GM23338 (cell line): ENCODE measurements at regions not wholly inside any gene's neighbourhood (a gene's known extent, or its start where the extent isn't known, plus 50 kb on each side); places are given as distances from the start of the nearest gene placed in this dataset.

Experiments
- ATAC-seq: fragments of 200-7000 bp; cut with Tn5 transposase; 3 replicates; pipeline ENCODE4 v1.9.1; 2020
- DNase-seq: peaks from one replicate; pipeline ENCODE4 v3.0.0-alpha.2; 2015; ENCODE audit warnings: low spot score
- H2AFZ ChIP-seq: fragments of 200-600 bp; sonication (generic); 2 replicates; pipeline ENCODE4 v1.8.0; 2016; ENCODE audit warnings: antibody characterized with exemption, mild to moderate bottlenecking, moderate library complexity
- H3F3A ChIP-seq: fragments of 200-600 bp; sonication (generic); replicated peaks from 2 replicates; pipeline ENCODE4 v1.8.0; 2017; ENCODE audit warnings: antibody characterized with exemption, mixed run types, low read depth
- H3K27ac ChIP-seq: fragments of 200-600 bp; sonication (generic); 2 replicates; pipeline ENCODE4 v1.6.1; 2016; ENCODE audit warnings: low read depth
- H3K27me3 ChIP-seq: fragments of 200-600 bp; sonication (generic); 2 replicates; pipeline ENCODE4 v1.8.0; 2016; ENCODE audit warnings: mild to moderate bottlenecking, mixed run types, moderate library complexity; ENCODE audit not compliant: insufficient read depth
- H3K36me3 ChIP-seq: fragments of 200-600 bp; sonication (generic); 2 replicates; pipeline ENCODE4 v1.8.0; 2016; ENCODE audit warnings: mild to moderate bottlenecking; ENCODE audit not compliant: insufficient read depth
- H3K4me1 ChIP-seq: fragments of 200-600 bp; sonication (generic); 2 replicates; pipeline ENCODE4 v1.8.0; 2016; ENCODE audit warnings: mild to moderate bottlenecking, moderate library complexity; ENCODE audit not compliant: insufficient read depth
- H3K4me2 ChIP-seq: fragments of 200-600 bp; sonication (generic); 2 replicates; pipeline ENCODE4 v1.7.1; 2017; ENCODE audit warnings: mixed run types
- H3K4me3 ChIP-seq: fragments of 200-600 bp; sonication (generic); 2 replicates; pipeline ENCODE4 v1.6.1; 2016; ENCODE audit warnings: mixed run types
- H3K79me2 ChIP-seq: fragments of 200-600 bp; sonication (generic); replicated peaks from 2 replicates; pipeline ENCODE4 v1.8.0; 2017; ENCODE audit warnings: mild to moderate bottlenecking; ENCODE audit not compliant: insufficient read depth
- H3K9me2 ChIP-seq: fragments of 200-600 bp; sonication (generic); 2 replicates; pipeline ENCODE4 v1.8.0; 2017; ENCODE audit not compliant: insufficient read depth
- H4K20me1 ChIP-seq: fragments of 200-600 bp; sonication (generic); replicated peaks from 2 replicates; pipeline ENCODE4 v1.8.0; 2017; ENCODE audit warnings: mild to moderate bottlenecking; ENCODE audit not compliant: insufficient read depth
- H3K27ac Mint-ChIP-seq: 2 replicates; pipeline ENCODE4 v1.8.0; 2020; ENCODE audit warnings: inconsistent platforms, mild to moderate bottlenecking, moderate library complexity, mixed read lengths
- H3K27me3 Mint-ChIP-seq: 3 replicates; pipeline ENCODE4 v1.8.0; 2022; ENCODE audit warnings: low read depth, mild to moderate bottlenecking, moderate library complexity, mixed read lengths, inconsistent platforms; ENCODE audit not compliant: insufficient read depth, poor library complexity
- H3K36me3 Mint-ChIP-seq: 3 replicates; pipeline ENCODE4 v1.8.0; 2021; ENCODE audit warnings: low read depth, mild to moderate bottlenecking, inconsistent platforms, moderate library complexity, mixed read lengths
- H3K4me1 Mint-ChIP-seq: 3 replicates; pipeline ENCODE4 v1.8.0; 2020; ENCODE audit warnings: mild to moderate bottlenecking, inconsistent platforms, mixed read lengths
- H3K4me3 Mint-ChIP-seq: 3 replicates; pipeline ENCODE4 v1.8.0; 2021; ENCODE audit warnings: moderate library complexity, mild to moderate bottlenecking, inconsistent platforms, mixed read lengths
- H3K9me3 Mint-ChIP-seq: 3 replicates; pipeline ENCODE4 v1.8.0; 2020; ENCODE audit warnings: moderate library complexity, mild to moderate bottlenecking, inconsistent platforms, mixed read lengths
- JUNB ChIP-seq: IDR thresholded peaks from one replicate; pipeline ENCODE4 v1.6.1; 2016; ENCODE audit warnings: antibody characterized with exemption; ENCODE audit not compliant: unreplicated experiment
- POLR2AphosphoS5 ChIP-seq: IDR thresholded peaks from 2 replicates; pipeline ENCODE4 v1.6.1; 2016; ENCODE audit warnings: antibody characterized with exemption, low read depth
- STAT1 ChIP-seq: IDR thresholded peaks from one replicate; pipeline ENCODE4 v1.6.1; 2016; ENCODE audit warnings: antibody characterized with exemption; ENCODE audit not compliant: unreplicated experiment
- ZNF114 ChIP-seq: fragments of 250-450 bp; sonication (Bioruptor Pico); IDR thresholded peaks from 2 replicates; pipeline ENCODE4 v1.5.0; 2020; ENCODE audit warnings: mild to moderate bottlenecking, moderate library complexity
- ZNF331 ChIP-seq: fragments of 250-450 bp; sonication (Bioruptor Pico); IDR thresholded peaks from 2 replicates; pipeline ENCODE4 v1.5.0; 2020; ENCODE audit warnings: low read depth, mild to moderate bottlenecking, moderate library complexity
- TF ChIP-seq, protein P1 (sequence below): IDR thresholded peaks from one replicate; pipeline ENCODE4 v1.6.1; 2018; ENCODE audit warnings: antibody characterized with exemption; ENCODE audit not compliant: unreplicated experiment
- TF ChIP-seq, protein P2 (sequence below), 2 experiments: fragments of 200-600 bp in 1 of 2; sonication (generic) in 1 of 2; conservative IDR thresholded peaks; 2 replicates each; pipeline versions ENCODE4 v1.5.1 to v1.6.1; 2016 to 2017; ENCODE audit warnings: antibody characterized with exemption in 2 of 2, low read depth in 2 of 2, mild to moderate bottlenecking in 2 of 2, moderate library complexity in 1 of 2
- TF ChIP-seq, protein P3 (sequence below): IDR thresholded peaks from 2 replicates; pipeline ENCODE4 v1.6.1; 2016; ENCODE audit warnings: antibody characterized with exemption
- TF ChIP-seq, protein P4 (sequence below): fragments of 250-450 bp; sonication (Bioruptor Pico); IDR thresholded peaks from 2 replicates; pipeline ENCODE4 v1.5.0; 2020; ENCODE audit warnings: mild to moderate bottlenecking, moderate library complexity

DNA sequence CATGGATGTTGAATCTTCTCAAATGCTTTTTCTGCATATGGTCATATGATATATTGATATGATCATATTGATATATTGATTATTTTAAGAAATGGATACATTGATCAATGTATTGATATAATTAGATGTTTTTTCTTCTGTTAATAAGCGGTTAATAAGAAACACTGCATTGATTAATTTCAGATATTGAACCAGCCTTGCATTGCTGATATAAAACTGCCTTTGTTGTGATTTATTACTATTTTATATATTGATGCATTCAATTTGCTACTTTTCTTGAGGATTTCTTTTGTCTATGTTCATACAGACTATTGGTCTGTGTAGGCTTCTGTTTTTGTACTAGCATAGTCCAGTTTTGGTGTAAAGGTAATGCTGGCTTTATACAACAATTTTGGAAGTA lies 79.7 kb upstream of the ELN start (continued):
- TF ChIP-seq, protein P1, sequence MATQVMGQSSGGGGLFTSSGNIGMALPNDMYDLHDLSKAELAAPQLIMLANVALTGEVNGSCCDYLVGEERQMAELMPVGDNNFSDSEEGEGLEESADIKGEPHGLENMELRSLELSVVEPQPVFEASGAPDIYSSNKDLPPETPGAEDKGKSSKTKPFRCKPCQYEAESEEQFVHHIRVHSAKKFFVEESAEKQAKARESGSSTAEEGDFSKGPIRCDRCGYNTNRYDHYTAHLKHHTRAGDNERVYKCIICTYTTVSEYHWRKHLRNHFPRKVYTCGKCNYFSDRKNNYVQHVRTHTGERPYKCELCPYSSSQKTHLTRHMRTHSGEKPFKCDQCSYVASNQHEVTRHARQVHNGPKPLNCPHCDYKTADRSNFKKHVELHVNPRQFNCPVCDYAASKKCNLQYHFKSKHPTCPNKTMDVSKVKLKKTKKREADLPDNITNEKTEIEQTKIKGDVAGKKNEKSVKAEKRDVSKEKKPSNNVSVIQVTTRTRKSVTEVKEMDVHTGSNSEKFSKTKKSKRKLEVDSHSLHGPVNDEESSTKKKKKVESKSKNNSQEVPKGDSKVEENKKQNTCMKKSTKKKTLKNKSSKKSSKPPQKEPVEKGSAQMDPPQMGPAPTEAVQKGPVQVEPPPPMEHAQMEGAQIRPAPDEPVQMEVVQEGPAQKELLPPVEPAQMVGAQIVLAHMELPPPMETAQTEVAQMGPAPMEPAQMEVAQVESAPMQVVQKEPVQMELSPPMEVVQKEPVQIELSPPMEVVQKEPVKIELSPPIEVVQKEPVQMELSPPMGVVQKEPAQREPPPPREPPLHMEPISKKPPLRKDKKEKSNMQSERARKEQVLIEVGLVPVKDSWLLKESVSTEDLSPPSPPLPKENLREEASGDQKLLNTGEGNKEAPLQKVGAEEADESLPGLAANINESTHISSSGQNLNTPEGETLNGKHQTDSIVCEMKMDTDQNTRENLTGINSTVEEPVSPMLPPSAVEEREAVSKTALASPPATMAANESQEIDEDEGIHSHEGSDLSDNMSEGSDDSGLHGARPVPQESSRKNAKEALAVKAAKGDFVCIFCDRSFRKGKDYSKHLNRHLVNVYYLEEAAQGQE, result no peak
- TF ChIP-seq STAT1, result no peak
- TF ChIP-seq ZNF331 (CRISPR knock-in tag), result no peak

DNA sequence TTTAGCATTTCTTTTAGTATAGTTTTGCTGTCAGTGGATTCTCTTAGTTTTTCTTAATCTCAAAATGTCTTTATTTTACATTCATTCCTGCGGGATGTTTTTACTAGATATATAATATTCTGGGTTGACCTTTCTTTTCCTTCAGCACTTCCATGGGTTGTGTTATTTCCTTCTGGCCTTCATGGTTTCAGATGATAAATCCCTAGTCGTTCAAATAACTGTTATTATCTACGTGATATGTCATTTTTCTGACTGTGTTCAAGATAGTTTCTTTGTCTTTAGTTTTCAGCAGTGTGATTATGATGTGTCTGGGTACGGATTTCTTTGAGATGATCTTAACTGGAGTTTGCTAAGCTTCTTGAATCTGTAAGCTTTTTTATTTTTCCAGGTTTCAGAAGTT lies 75.7 kb upstream of the ELN start:
- Mint-ChIP-seq H3K27ac (no peak overlapping the region), H3K9me3 (peaks cover 4% of the 10 kb centered on the region; the same call in 1 of the 3 replicates), H3K4me1 (no peaks in the 10 kb centered on the region), H3K36me3 (no peaks in the 10 kb centered on the region), H3K27me3 (peaks cover 6% of the 10 kb centered on the region), H3K4me3 (no peak overlapping the region)
- H3K4me3 ChIP-seq, result no peak overlapping the region
- no peaks in the 10 kb centered on the region for H3K79me2 ChIP-seq
- ATAC-seq, result no peak
- no peak overlapping the region for H2AFZ ChIP-seq
- H3K27me3 ChIP-seq, result no peaks in the 10 kb centered on the region
- no peak overlapping the region for H3K4me2 ChIP-seq
- no peaks in the 10 kb centered on the region for H4K20me1 ChIP-seq
- H3K9me2 ChIP-seq, result no peaks in the 10 kb centered on the region
- DNase-seq, result no peak
- H3K4me1 ChIP-seq, result no peaks in the 10 kb centered on the region
- H3F3A ChIP-seq, result no peaks in the 10 kb centered on the region
- H3K27ac ChIP-seq, result no peak overlapping the region
- no peaks in the 10 kb centered on the region for H3K36me3 ChIP-seq
- TF ChIP-seq STAT1 (no peak), JUNB (no peak), ZNF331 (CRISPR knock-in tag) (no peak), POLR2AphosphoS5 (no peak), ZNF114 (no peak)
- TF ChIP-seq, protein P2, sequence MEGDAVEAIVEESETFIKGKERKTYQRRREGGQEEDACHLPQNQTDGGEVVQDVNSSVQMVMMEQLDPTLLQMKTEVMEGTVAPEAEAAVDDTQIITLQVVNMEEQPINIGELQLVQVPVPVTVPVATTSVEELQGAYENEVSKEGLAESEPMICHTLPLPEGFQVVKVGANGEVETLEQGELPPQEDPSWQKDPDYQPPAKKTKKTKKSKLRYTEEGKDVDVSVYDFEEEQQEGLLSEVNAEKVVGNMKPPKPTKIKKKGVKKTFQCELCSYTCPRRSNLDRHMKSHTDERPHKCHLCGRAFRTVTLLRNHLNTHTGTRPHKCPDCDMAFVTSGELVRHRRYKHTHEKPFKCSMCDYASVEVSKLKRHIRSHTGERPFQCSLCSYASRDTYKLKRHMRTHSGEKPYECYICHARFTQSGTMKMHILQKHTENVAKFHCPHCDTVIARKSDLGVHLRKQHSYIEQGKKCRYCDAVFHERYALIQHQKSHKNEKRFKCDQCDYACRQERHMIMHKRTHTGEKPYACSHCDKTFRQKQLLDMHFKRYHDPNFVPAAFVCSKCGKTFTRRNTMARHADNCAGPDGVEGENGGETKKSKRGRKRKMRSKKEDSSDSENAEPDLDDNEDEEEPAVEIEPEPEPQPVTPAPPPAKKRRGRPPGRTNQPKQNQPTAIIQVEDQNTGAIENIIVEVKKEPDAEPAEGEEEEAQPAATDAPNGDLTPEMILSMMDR (conservative IDR thresholded peaks at IDR 0.05; ENCODE audit: low read depth in 2 of 2), result no peak
- TF ChIP-seq, protein P3, sequence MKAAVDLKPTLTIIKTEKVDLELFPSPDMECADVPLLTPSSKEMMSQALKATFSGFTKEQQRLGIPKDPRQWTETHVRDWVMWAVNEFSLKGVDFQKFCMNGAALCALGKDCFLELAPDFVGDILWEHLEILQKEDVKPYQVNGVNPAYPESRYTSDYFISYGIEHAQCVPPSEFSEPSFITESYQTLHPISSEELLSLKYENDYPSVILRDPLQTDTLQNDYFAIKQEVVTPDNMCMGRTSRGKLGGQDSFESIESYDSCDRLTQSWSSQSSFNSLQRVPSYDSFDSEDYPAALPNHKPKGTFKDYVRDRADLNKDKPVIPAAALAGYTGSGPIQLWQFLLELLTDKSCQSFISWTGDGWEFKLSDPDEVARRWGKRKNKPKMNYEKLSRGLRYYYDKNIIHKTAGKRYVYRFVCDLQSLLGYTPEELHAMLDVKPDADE, result no peak
- TF ChIP-seq, protein P4, sequence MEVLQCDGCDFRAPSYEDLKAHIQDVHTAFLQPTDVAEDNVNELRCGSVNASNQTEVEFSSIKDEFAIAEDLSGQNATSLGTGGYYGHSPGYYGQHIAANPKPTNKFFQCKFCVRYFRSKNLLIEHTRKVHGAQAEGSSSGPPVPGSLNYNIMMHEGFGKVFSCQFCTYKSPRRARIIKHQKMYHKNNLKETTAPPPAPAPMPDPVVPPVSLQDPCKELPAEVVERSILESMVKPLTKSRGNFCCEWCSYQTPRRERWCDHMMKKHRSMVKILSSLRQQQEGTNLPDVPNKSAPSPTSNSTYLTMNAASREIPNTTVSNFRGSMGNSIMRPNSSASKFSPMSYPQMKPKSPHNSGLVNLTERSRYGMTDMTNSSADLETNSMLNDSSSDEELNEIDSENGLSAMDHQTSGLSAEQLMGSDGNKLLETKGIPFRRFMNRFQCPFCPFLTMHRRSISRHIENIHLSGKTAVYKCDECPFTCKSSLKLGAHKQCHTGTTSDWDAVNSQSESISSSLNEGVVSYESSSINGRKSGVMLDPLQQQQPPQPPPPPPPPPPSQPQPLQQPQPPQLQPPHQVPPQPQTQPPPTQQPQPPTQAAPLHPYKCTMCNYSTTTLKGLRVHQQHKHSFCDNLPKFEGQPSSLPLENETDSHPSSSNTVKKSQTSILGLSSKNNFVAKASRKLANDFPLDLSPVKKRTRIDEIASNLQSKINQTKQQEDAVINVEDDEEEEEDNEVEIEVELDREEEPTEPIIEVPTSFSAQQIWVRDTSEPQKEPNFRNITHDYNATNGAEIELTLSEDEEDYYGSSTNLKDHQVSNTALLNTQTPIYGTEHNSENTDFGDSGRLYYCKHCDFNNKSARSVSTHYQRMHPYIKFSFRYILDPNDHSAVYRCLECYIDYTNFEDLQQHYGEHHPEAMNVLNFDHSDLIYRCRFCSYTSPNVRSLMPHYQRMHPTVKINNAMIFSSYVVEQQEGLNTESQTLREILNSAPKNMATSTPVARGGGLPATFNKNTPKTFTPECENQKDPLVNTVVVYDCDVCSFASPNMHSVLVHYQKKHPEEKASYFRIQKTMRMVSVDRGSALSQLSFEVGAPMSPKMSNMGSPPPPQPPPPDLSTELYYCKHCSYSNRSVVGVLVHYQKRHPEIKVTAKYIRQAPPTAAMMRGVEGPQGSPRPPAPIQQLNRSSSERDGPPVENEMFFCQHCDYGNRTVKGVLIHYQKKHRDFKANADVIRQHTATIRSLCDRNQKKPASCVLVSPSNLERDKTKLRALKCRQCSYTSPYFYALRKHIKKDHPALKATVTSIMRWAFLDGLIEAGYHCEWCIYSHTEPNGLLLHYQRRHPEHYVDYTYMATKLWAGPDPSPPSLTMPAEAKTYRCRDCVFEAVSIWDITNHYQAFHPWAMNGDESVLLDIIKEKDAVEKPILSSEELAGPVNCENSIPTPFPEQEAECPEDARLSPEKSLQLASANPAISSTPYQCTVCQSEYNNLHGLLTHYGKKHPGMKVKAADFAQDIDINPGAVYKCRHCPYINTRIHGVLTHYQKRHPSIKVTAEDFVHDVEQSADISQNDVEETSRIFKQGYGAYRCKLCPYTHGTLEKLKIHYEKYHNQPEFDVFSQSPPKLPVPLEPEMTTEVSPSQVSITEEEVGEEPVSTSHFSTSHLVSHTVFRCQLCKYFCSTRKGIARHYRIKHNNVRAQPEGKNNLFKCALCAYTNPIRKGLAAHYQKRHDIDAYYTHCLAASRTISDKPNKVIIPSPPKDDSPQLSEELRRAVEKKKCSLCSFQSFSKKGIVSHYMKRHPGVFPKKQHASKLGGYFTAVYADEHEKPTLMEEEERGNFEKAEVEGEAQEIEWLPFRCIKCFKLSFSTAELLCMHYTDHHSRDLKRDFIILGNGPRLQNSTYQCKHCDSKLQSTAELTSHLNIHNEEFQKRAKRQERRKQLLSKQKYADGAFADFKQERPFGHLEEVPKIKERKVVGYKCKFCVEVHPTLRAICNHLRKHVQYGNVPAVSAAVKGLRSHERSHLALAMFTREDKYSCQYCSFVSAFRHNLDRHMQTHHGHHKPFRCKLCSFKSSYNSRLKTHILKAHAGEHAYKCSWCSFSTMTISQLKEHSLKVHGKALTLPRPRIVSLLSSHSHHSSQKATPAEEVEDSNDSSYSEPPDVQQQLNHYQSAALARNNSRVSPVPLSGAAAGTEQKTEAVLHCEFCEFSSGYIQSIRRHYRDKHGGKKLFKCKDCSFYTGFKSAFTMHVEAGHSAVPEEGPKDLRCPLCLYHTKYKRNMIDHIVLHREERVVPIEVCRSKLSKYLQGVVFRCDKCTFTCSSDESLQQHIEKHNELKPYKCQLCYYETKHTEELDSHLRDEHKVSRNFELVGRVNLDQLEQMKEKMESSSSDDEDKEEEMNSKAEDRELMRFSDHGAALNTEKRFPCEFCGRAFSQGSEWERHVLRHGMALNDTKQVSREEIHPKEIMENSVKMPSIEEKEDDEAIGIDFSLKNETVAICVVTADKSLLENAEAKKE (CRISPR knock-in tag), result no peak
